A673 (cell line): ENCODE measurements at regions not wholly inside any gene's neighbourhood (a gene's known extent, or its start where the extent isn't known, plus 50 kb on each side); places are given as distances from the start of the nearest gene placed in this dataset.

Experiments
- CTCF ChIP-seq: fragments of 300-800, 200-600 bp; sonication (generic); conservative IDR thresholded peaks from 2 replicates; pipeline ENCODE4 v1.5.1; 2017; ENCODE audit warnings: low read depth, mild to moderate bottlenecking, antibody characterized with exemption, low read length, moderate library complexity, mixed read lengths
- EZH2 ChIP-seq: fragments of 200-600 bp; sonication (generic); IDR thresholded peaks from 2 replicates; pipeline ENCODE4 v1.6.1; 2017; ENCODE audit warnings: borderline replicate concordance, low read depth, mild to moderate bottlenecking, mixed read lengths, antibody characterized with exemption, low read length; ENCODE audit not compliant: poor library complexity, severe bottlenecking

- no peak for TF ChIP-seq CTCF
- TF ChIP-seq EZH2 = no peak
Observed at GRCh38 chr1:30038134-30039025, 685.0 kb downstream of the MATN1 start.
